Natural killer cell (primary cell): ENCODE measurements at regions not wholly inside any gene's neighbourhood (a gene's known extent, or its start where the extent isn't known, plus 50 kb on each side); places are given as distances from the start of the nearest gene placed in this dataset.
"Not testable (repeated sequence)": the region's sequence is repeated elsewhere in the genome, so short reads cannot be mapped to it uniquely, and the experiment has no call there.

Experiments used
- ATAC-seq, 3 donors: fragments of 150-1000 bp in 2 of 3; fragments of 200-7000 bp in 1 of 3; cut with Tn5 transposase; 1 replicate in 1 of 3; 2 replicates in 2 of 3; pipeline ENCODE4 v1.10.0; 2021; ENCODE audit warnings: mild to moderate bottlenecking in 2 of 3, moderate library complexity in 2 of 3
- DNase-seq, 2 donors: peaks; one replicate each; pipeline versions ENCODE4 v3.0.0 to v3.0.0-alpha.2; 2013 to 2021; ENCODE audit warnings: mixed read lengths in 1 of 2
- H3K27ac ChIP-seq: one replicate; pipeline ENCODE4 v1.5.1; 2013; ENCODE audit warnings: mild to moderate bottlenecking, low read length
- H3K27me3 ChIP-seq: one replicate; pipeline ENCODE4 v1.6.1; 2013; ENCODE audit warnings: low read length; ENCODE audit not compliant: control insufficient read depth, insufficient read depth
- H3K36me3 ChIP-seq: one replicate; pipeline ENCODE4 v1.6.1; 2013; ENCODE audit warnings: low read length; ENCODE audit not compliant: control insufficient read depth, insufficient read depth
- H3K4me1 ChIP-seq: one replicate; pipeline ENCODE4 v1.6.1; 2013; ENCODE audit warnings: low read length; ENCODE audit not compliant: control insufficient read depth, insufficient read depth
- H3K4me3 ChIP-seq: one replicate; pipeline ENCODE4 v1.5.1; 2013; ENCODE audit warnings: low read length
- H3K9me3 ChIP-seq: one replicate; pipeline ENCODE4 v1.6.1; 2013; ENCODE audit warnings: low read length; ENCODE audit not compliant: control insufficient read depth, insufficient read depth
- H3K27ac Mint-ChIP-seq, 2 donors: one replicate each; pipeline ENCODE4 v1.8.0; 2022; ENCODE audit warnings: mild to moderate bottlenecking in 2 of 2, mixed read lengths in 2 of 2, moderate library complexity in 1 of 2
- H3K27me3 Mint-ChIP-seq, 2 donors: one replicate each; pipeline ENCODE4 v1.8.0; 2022; ENCODE audit warnings: low read depth in 2 of 2, mixed read lengths in 2 of 2
- H3K36me3 Mint-ChIP-seq: one replicate; pipeline ENCODE4 v1.8.0; 2022; ENCODE audit warnings: mixed read lengths
- H3K4me1 Mint-ChIP-seq, 2 donors: one replicate each; pipeline ENCODE4 v1.8.0; 2022; ENCODE audit warnings: mixed read lengths in 2 of 2
- H3K4me3 Mint-ChIP-seq: one replicate; pipeline ENCODE4 v1.8.0; 2022; ENCODE audit warnings: mild to moderate bottlenecking, moderate library complexity, mixed read lengths
- H3K9me3 Mint-ChIP-seq, 2 donors: one replicate each; pipeline ENCODE4 v1.8.0; 2022; ENCODE audit warnings: mixed read lengths in 2 of 2
- WGBS: methylation state at CpG from one replicate; pipeline ENCODE4 v1.1.7; 2013; ENCODE audit warnings: missing lambda C conversion rate; ENCODE audit not compliant: insufficient coverage; 5-methylcytosine and 5-hydroxymethylcytosine counted together
- intact Hi-C: fragments of 100-400 bp; cut with micrococcal nuclease; formaldehyde crosslinking; loops from one replicate; pipeline ENCODE4 v1.14.2; 2022
- TF ChIP-seq, protein P1 (sequence below): fragments of 200-600 bp; IDR thresholded peaks from one replicate; pipeline ENCODE4 v1.8.0; 2022; ENCODE audit warnings: antibody characterized with exemption

DNA sequence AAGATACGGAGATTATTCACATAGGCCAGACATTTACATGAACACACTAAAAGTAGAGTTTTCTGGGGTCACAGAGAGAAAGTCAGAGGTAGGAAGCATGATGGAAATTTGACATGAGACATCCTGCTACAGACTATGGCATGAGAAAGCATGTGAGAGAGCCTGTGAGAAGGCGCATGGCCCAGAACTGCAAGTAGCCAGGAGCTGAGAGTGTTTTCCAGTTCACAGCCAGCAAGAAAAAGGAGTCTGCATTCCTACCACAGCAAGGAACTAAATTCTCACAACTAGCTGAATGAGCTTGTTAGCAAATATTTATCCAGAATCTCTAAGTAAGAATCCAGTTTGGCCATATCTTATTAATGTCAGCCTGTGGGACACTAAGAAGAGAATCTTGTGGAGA, 673.3 kb downstream of the BRINP3 start:
- 90% methylated on average over 1 of the region's 2 CpGs for WGBS
- Mint-ChIP-seq H3K4me3 (no peak overlapping the region), H3K9me3 (peaks cover 11 to 21% of the 10 kb centered on the region in 2 donors), H3K27me3 (no peaks in the 10 kb centered on the region), H3K27ac (no peak overlapping the region), H3K4me1 (no peaks in the 10 kb centered on the region), H3K36me3 (peaks cover 13% of the 10 kb centered on the region)
- Histone ChIP-seq H3K36me3 (no peaks in the 10 kb centered on the region), H3K9me3 (no peaks in the 10 kb centered on the region), H3K27ac (no peak overlapping the region), H3K27me3 (no peaks in the 10 kb centered on the region), H3K4me3 (no peak overlapping the region), H3K4me1 (no peaks in the 10 kb centered on the region)
- intact Hi-C loops, result no loop called here
- TF ChIP-seq, protein P1, sequence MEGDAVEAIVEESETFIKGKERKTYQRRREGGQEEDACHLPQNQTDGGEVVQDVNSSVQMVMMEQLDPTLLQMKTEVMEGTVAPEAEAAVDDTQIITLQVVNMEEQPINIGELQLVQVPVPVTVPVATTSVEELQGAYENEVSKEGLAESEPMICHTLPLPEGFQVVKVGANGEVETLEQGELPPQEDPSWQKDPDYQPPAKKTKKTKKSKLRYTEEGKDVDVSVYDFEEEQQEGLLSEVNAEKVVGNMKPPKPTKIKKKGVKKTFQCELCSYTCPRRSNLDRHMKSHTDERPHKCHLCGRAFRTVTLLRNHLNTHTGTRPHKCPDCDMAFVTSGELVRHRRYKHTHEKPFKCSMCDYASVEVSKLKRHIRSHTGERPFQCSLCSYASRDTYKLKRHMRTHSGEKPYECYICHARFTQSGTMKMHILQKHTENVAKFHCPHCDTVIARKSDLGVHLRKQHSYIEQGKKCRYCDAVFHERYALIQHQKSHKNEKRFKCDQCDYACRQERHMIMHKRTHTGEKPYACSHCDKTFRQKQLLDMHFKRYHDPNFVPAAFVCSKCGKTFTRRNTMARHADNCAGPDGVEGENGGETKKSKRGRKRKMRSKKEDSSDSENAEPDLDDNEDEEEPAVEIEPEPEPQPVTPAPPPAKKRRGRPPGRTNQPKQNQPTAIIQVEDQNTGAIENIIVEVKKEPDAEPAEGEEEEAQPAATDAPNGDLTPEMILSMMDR, result no peak
- DNase-seq (no peak), ATAC-seq (no peak)

DNA sequence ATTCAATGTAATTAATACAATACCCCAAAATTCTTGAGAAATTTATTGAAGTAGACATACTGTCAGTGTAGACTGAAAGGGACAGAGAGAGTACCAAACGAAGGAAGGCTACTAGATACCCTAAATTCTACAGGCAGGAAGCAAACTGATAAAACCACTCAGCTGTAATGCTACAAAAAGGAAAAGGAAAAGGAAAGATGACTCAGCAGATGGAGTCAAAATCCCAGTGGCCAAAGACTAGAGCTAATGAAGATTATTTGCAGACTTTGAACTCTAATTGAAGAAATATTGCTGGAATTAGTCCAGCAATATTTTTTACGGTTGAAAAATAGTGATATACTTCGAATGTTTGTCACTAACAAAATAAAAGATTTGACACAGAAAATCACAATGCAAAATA, 671.9 kb downstream of the BRINP3 start:
- no CpG with 5 or more reads among the region's 3 CpGs for WGBS

GRCh38 chr1:189810639-189811038, 667.0 kb downstream of the BRINP3 start:
- WGBS, result 84% methylated on average over 10 of the region's 10 CpGs
- peaks cover 2 to 11% of the 10 kb centered on the region in 2 donors for H3K9me3 Mint-ChIP-seq
- H3K4me3 ChIP-seq, H3K27ac Mint-ChIP-seq, H3K4me1 ChIP-seq, H3K4me3 Mint-ChIP-seq, H3K36me3 ChIP-seq, ATAC-seq, H3K4me1 Mint-ChIP-seq, H3K27ac ChIP-seq, DNase-seq, H3K27me3 ChIP-seq, intact Hi-C loops, H3K9me3 ChIP-seq, H3K27me3 Mint-ChIP-seq, H3K36me3 Mint-ChIP-seq: not testable (repeated sequence)

More for the DNA sequence above, 671.9 kb downstream of the BRINP3 start:
- H3K36me3 ChIP-seq, result no peaks in the 10 kb centered on the region
- no peak overlapping the region for H3K27ac Mint-ChIP-seq
- no peak overlapping the region for H3K27ac ChIP-seq
- H3K27me3 ChIP-seq, result no peaks in the 10 kb centered on the region
- ATAC-seq, result no peak
- no peak overlapping the region for H3K4me3 Mint-ChIP-seq
- H3K9me3 ChIP-seq, result no peaks in the 10 kb centered on the region
- DNase-seq, result no peak
- H3K4me1 ChIP-seq, result no peaks in the 10 kb centered on the region
- H3K36me3 Mint-ChIP-seq, result peaks cover 19% of the 10 kb centered on the region
- intact Hi-C loops, result no loop called here
- peaks cover 7 to 22% of the 10 kb centered on the region in 2 donors for H3K9me3 Mint-ChIP-seq
- TF ChIP-seq, protein P1, result no peak
- H3K27me3 Mint-ChIP-seq, result no peaks in the 10 kb centered on the region
- no peak overlapping the region for H3K4me3 ChIP-seq
- H3K4me1 Mint-ChIP-seq, result no peaks in the 10 kb centered on the region

DNA sequence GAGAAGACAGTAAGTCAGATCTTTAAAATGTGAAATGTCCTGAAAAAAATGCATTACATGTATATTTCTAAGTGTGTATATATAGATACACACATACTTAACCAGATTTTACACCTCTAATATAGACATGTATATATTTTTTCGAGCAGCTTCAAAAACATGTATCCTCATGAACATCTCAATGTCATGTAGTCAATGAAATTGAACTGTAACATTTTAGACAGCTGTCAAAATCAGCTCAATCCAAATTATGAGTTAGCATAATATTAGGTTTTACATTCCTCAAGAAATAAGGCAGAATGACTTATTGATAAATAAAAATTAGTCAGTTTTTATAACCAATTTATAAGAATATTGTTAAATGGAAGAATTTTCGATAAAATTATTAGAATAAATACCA, 665.7 kb downstream of the BRINP3 start:
- WGBS, result no CpG with 5 or more reads among the region's 2 CpGs
- Mint-ChIP-seq H3K4me1 (no peaks in the 10 kb centered on the region), H3K9me3 (peaks cover 1 to 11% of the 10 kb centered on the region in 2 donors), H3K27me3 (no peaks in the 10 kb centered on the region), H3K4me3 (no peak overlapping the region), H3K27ac (no peak overlapping the region), H3K36me3 (peaks cover 6% of the 10 kb centered on the region)
- no peak for ATAC-seq
- H3K36me3 ChIP-seq, result no peaks in the 10 kb centered on the region
- H3K27me3 ChIP-seq, result no peaks in the 10 kb centered on the region
- H3K4me1 ChIP-seq, result no peaks in the 10 kb centered on the region
- H3K27ac ChIP-seq, result no peak overlapping the region
- intact Hi-C loops, result no loop called here
- TF ChIP-seq, protein P1, result no peak
- no peak for DNase-seq
- no peaks in the 10 kb centered on the region for H3K9me3 ChIP-seq
- no peak overlapping the region for H3K4me3 ChIP-seq
